Sigmoid colon (tissue), 3 donors: ENCODE measurements at regions not wholly inside any gene's neighbourhood (a gene's known extent, or its start where the extent isn't known, plus 50 kb on each side); places are given as distances from the start of the nearest gene placed in this dataset.

Experiments used
- CTCF ChIP-seq, 4 experiments: fragments of 450-650 bp in 3 of 4; fragments of 200-600 bp in 1 of 4; IDR thresholded peaks; one replicate each; pipeline ENCODE4 v1.5.1; 2016 to 2019; ENCODE audit warnings: antibody characterized with exemption in 4 of 4, mild to moderate bottlenecking in 3 of 4, moderate library complexity in 2 of 4
- POLR2A ChIP-seq, 2 donors: fragments of 450-650 bp; IDR thresholded peaks; one replicate each; pipeline ENCODE4 v1.6.1; 2016; ENCODE audit warnings: antibody characterized with exemption in 2 of 2, mild to moderate bottlenecking in 2 of 2, moderate library complexity in 2 of 2

GRCh38 chr10:83078645-83079044, 1060.7 kb upstream of the GHITM start:
- TF ChIP-seq CTCF (IDR thresholded peaks at IDR 0.05) (no peak), POLR2A (IDR thresholded peaks at IDR 0.05) (no peak)
